ENCODE measurements at regions not wholly inside any gene's neighbourhood (a gene's known extent, or its start where the extent isn't known, plus 50 kb on each side); places are given as distances from the start of the nearest gene placed in this dataset.

DNA sequence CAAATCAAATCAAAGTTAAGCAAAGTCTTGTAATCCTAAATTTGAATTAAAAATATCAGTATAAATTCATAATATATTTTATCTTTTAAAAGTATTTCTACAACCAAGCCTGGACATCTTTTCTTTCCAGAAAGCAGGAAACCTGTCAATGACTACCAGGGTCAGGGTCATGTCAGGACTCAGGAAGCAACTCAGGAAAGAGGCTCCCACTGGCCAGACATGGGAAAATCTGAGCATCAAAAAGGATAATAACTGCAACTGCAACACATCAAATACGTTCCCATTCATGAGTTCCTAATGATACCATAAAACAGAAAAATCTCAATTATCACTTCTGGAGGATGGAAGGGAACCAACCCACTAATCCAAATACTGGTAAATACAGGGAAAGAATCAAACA, 76.0 kb upstream of the GALNT18 start:
- Histone ChIP-seq H3K27ac (no peak overlapping the region), H3K9me3 (no peaks in the 10 kb centered on the region), H3K27me3 (replicated peaks; ENCODE audit: insufficient read depth) (no peaks in the 10 kb centered on the region), H3K4me3 (no peak overlapping the region), H3K4me1 (ENCODE audit: control insufficient read depth in 1 of 2, low read depth in 2 of 2) (no peaks in the 10 kb centered on the region), H3K36me3 (no peaks in the 10 kb centered on the region)
- ATAC-seq (ENCODE audit: insufficient number of reproducible peaks, low FRiP score, low read depth), result no peak
- DNase-seq (ENCODE audit: low spot score), result no peak
- TF ChIP-seq, protein P1, sequence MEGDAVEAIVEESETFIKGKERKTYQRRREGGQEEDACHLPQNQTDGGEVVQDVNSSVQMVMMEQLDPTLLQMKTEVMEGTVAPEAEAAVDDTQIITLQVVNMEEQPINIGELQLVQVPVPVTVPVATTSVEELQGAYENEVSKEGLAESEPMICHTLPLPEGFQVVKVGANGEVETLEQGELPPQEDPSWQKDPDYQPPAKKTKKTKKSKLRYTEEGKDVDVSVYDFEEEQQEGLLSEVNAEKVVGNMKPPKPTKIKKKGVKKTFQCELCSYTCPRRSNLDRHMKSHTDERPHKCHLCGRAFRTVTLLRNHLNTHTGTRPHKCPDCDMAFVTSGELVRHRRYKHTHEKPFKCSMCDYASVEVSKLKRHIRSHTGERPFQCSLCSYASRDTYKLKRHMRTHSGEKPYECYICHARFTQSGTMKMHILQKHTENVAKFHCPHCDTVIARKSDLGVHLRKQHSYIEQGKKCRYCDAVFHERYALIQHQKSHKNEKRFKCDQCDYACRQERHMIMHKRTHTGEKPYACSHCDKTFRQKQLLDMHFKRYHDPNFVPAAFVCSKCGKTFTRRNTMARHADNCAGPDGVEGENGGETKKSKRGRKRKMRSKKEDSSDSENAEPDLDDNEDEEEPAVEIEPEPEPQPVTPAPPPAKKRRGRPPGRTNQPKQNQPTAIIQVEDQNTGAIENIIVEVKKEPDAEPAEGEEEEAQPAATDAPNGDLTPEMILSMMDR (IDR thresholded peaks at IDR 0.05), result no peak

GRCh38 chr11:11691296-11692151, 69.7 kb upstream of the GALNT18 start:
- Histone ChIP-seq H3K4me3 (no peak overlapping the region), H3K27ac (no peak overlapping the region), H3K9me3 (no peaks in the 10 kb centered on the region), H3K27me3 (replicated peaks; ENCODE audit: insufficient read depth) (no peaks in the 10 kb centered on the region), H3K36me3 (no peaks in the 10 kb centered on the region), H3K4me1 (ENCODE audit: control insufficient read depth in 1 of 2, low read depth in 2 of 2) (no peaks in the 10 kb centered on the region)
- TF ChIP-seq, protein P1 (IDR thresholded peaks at IDR 0.05), result no peak
- ATAC-seq (ENCODE audit: insufficient number of reproducible peaks, low FRiP score, low read depth) (no peak), DNase-seq (ENCODE audit: low spot score) (no peak)

DNA sequence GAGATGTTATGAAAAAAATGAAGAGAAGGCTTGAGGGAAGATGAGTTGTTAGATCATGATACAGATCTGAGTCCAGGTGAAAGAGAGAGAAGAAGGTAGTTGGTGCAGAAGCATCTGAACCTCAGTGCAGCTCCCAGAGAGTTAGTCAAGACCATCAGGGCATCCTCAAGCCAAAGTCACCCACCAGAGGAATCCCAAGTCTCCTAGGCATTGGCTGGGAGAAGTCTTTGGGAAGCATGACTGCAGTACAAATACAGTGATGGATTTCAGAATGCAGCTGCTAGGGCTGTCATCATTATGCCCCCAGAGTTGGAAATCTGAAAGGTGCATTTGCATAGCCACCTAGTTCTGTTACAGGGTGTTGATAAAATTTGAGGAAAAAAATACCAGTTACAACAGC, 59.7 kb upstream of the GALNT18 start:
- TF ChIP-seq, protein P1 (IDR thresholded peaks at IDR 0.05), result no peak
- DNase-seq (ENCODE audit: low spot score), result no peak
- ATAC-seq (ENCODE audit: insufficient number of reproducible peaks, low FRiP score, low read depth), result no peak

DNA sequence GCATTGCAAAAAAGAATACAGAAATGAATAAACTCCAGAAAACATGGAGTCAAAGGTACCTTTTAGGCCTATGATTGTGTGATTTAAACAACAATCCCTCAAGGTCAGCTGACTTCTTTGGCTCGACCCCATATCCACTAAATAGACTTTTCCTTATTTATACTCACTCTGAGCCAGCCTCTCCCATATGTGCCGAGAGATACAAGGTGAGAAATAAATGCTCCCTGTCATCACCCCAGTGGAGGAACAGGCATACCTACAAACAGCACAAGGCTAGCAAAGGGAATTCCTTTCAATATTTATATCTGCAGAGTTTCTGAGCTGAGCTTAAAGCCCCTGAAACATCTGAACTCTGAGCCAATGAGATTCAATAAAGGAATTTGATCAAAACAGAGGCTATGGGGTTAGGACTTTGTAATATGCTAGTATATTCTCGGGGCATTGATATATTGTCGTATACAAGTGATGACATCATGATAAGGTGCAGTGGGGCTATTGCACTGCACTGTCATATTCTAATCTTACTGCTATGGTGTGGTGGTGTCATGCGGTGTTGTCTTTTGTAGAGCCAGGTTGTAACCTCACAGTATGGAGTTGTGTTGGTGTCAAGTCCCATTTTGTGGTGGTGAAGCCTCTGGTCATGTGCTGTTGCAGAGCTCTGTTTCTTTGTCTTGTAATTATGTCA, 56.0 kb upstream of the GALNT18 start:
- H3K4me1 ChIP-seq (ENCODE audit: control insufficient read depth in 1 of 2, low read depth in 2 of 2), result no peaks in the 10 kb centered on the region
- no peak overlapping the region for H3K4me3 ChIP-seq
- no peak for DNase-seq (ENCODE audit: low spot score)
- H3K36me3 ChIP-seq, result no peaks in the 10 kb centered on the region
- TF ChIP-seq, protein P1 (IDR thresholded peaks at IDR 0.05), result no peak
- no peak overlapping the region for H3K27ac ChIP-seq
- H3K27me3 ChIP-seq (replicated peaks; ENCODE audit: insufficient read depth), result no peaks in the 10 kb centered on the region
- no peaks in the 10 kb centered on the region for H3K9me3 ChIP-seq
- ATAC-seq (ENCODE audit: insufficient number of reproducible peaks, low FRiP score, low read depth), result no peak

More for the DNA sequence above, 59.7 kb upstream of the GALNT18 start:
- no peaks in the 10 kb centered on the region for H3K9me3 ChIP-seq
- H3K4me1 ChIP-seq (ENCODE audit: control insufficient read depth in 1 of 2, low read depth in 2 of 2), result no peaks in the 10 kb centered on the region
- no peaks in the 10 kb centered on the region for H3K27me3 ChIP-seq (replicated peaks; ENCODE audit: insufficient read depth)
- no peak overlapping the region for H3K4me3 ChIP-seq
- no peaks in the 10 kb centered on the region for H3K36me3 ChIP-seq
- H3K27ac ChIP-seq, result no peak overlapping the region

GRCh38 chr11:11675671-11676181, 53.9 kb upstream of the GALNT18 start:
- Histone ChIP-seq H3K4me3 (no peak overlapping the region), H3K27ac (no peak overlapping the region), H3K4me1 (ENCODE audit: control insufficient read depth in 1 of 2, low read depth in 2 of 2) (no peaks in the 10 kb centered on the region), H3K27me3 (replicated peaks; ENCODE audit: insufficient read depth) (no peaks in the 10 kb centered on the region), H3K36me3 (no peaks in the 10 kb centered on the region), H3K9me3 (no peaks in the 10 kb centered on the region)
- no peak for ATAC-seq (ENCODE audit: insufficient number of reproducible peaks, low FRiP score, low read depth)
- TF ChIP-seq, protein P1 (IDR thresholded peaks at IDR 0.05), result no peak
- DNase-seq (ENCODE audit: low spot score), result no peak

Measured in thoracic aorta (tissue), 2 donors.